ENCODE measurements at regions not wholly inside any gene's neighbourhood (a gene's known extent, or its start where the extent isn't known, plus 50 kb on each side); places are given as distances from the start of the nearest gene placed in this dataset.
"Not testable (repeated sequence)": the region's sequence is repeated elsewhere in the genome, so short reads cannot be mapped to it uniquely, and the experiment has no call there.

- no peak for TF ChIP-seq CTCF (IDR thresholded peaks at IDR 0.05; ENCODE audit: low read depth, low read length, missing control alignments)
- no peak overlapping the region for H3K4me3 ChIP-seq (replicated peaks; ENCODE audit: low read depth, low read length)
- DNase-seq (ENCODE audit: extremely low read depth, low read depth) = no peak
Observed at GRCh38 chr13:80828759-80829158, 487.8 kb upstream of the SPRY2 start.

- no peak for DNase-seq (ENCODE audit: extremely low read depth, low read depth)
- no peak overlapping the region for H3K4me3 ChIP-seq (replicated peaks; ENCODE audit: low read depth, low read length)
- TF ChIP-seq CTCF (IDR thresholded peaks at IDR 0.05; ENCODE audit: low read depth, low read length, missing control alignments) = no peak
Observed at GRCh38 chr13:80825276-80825675, 484.4 kb upstream of the SPRY2 start.

DNA sequence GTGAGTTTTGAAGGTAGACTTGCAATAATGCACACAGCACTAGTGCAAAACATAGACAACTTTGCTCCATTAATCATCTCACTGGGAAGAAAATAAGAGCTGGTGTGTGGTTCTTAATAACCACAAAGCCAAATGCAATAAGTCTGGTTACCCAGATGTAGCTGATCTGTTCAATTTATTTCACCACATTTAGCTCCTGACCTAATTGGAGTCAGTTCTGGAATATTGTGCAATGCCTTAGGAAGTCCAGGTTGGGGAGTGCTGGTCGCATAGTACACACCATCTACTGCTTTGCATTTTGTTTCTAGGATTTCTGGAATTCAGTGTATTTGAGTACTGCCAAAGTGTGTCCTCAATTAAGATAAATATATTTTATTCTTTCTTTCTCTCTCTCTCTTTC, 483.3 kb upstream of the SPRY2 start:
- DNase-seq (ENCODE audit: extremely low read depth, low read depth) = no peak
- no peak for TF ChIP-seq CTCF (IDR thresholded peaks at IDR 0.05; ENCODE audit: low read depth, low read length, missing control alignments)
- no peak overlapping the region for H3K4me3 ChIP-seq (replicated peaks; ENCODE audit: low read depth, low read length)

- DNase-seq (ENCODE audit: extremely low read depth, low read depth) = no peak
- H3K4me3 ChIP-seq (replicated peaks; ENCODE audit: low read depth, low read length) = no peak overlapping the region
- no peak for TF ChIP-seq CTCF (IDR thresholded peaks at IDR 0.05; ENCODE audit: low read depth, low read length, missing control alignments)
Observed at GRCh38 chr13:80823472-80823871, 482.5 kb upstream of the SPRY2 start.

- no peak overlapping the region for H3K4me3 ChIP-seq (replicated peaks; ENCODE audit: low read depth, low read length)
- no peak for TF ChIP-seq CTCF (IDR thresholded peaks at IDR 0.05; ENCODE audit: low read depth, low read length, missing control alignments)
- DNase-seq (ENCODE audit: extremely low read depth, low read depth) = no peak
Observed at GRCh38 chr13:80821466-80821865, 480.5 kb upstream of the SPRY2 start.

- no peak overlapping the region for H3K4me3 ChIP-seq (replicated peaks; ENCODE audit: low read depth, low read length)
- DNase-seq (ENCODE audit: extremely low read depth, low read depth) = no peak
- TF ChIP-seq CTCF (IDR thresholded peaks at IDR 0.05; ENCODE audit: low read depth, low read length, missing control alignments) = no peak
Observed at GRCh38 chr13:80817979-80818378, 477.1 kb upstream of the SPRY2 start.

- H3K4me3 ChIP-seq (replicated peaks; ENCODE audit: low read depth, low read length) = no peak overlapping the region
- TF ChIP-seq CTCF (IDR thresholded peaks at IDR 0.05; ENCODE audit: low read depth, low read length, missing control alignments) = no peak
- DNase-seq (ENCODE audit: extremely low read depth, low read depth) = no peak
Observed at GRCh38 chr13:80814541-80814940, 473.6 kb upstream of the SPRY2 start.

GRCh38 chr13:80810294-80810693, 469.4 kb upstream of the SPRY2 start:
- DNase-seq (ENCODE audit: extremely low read depth, low read depth); H3K4me3 ChIP-seq (replicated peaks; ENCODE audit: low read depth, low read length): not testable (repeated sequence)
